ENCODE measurements at regions not wholly inside any gene's neighbourhood (a gene's known extent, or its start where the extent isn't known, plus 50 kb on each side); places are given as distances from the start of the nearest gene placed in this dataset.

DNA sequence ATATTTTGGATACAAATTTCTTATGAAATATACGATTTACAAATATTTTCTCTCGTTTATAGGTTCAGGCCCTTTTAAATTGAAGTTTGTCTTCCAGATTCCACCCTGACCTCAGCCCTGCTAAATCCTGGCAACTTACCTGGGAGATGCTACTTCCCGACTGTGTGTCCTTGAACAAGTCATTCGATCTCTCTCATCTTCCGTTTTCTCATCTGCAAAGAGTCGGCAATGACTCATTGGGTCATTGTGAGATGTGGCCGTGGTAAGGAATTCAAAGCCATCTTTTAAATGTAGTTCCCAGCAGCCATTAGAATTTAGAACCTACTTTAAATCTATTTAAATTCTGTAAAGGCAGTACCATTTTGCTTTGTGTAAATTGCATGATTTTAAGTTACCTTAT, 72.5 kb downstream of the LHX2 start:
- TF ChIP-seq MYBL2 (CRISPR knock-in tag; IDR thresholded peaks at IDR 0.05) (no peak), NR3C1 (CRISPR knock-in tag; conservative IDR thresholded peaks at IDR 0.05; ENCODE audit: low read depth) (no peak)
- TF ChIP-seq, protein P1, sequence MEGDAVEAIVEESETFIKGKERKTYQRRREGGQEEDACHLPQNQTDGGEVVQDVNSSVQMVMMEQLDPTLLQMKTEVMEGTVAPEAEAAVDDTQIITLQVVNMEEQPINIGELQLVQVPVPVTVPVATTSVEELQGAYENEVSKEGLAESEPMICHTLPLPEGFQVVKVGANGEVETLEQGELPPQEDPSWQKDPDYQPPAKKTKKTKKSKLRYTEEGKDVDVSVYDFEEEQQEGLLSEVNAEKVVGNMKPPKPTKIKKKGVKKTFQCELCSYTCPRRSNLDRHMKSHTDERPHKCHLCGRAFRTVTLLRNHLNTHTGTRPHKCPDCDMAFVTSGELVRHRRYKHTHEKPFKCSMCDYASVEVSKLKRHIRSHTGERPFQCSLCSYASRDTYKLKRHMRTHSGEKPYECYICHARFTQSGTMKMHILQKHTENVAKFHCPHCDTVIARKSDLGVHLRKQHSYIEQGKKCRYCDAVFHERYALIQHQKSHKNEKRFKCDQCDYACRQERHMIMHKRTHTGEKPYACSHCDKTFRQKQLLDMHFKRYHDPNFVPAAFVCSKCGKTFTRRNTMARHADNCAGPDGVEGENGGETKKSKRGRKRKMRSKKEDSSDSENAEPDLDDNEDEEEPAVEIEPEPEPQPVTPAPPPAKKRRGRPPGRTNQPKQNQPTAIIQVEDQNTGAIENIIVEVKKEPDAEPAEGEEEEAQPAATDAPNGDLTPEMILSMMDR (IDR thresholded peaks at IDR 0.05), result no peak
- TF ChIP-seq, protein P2, sequence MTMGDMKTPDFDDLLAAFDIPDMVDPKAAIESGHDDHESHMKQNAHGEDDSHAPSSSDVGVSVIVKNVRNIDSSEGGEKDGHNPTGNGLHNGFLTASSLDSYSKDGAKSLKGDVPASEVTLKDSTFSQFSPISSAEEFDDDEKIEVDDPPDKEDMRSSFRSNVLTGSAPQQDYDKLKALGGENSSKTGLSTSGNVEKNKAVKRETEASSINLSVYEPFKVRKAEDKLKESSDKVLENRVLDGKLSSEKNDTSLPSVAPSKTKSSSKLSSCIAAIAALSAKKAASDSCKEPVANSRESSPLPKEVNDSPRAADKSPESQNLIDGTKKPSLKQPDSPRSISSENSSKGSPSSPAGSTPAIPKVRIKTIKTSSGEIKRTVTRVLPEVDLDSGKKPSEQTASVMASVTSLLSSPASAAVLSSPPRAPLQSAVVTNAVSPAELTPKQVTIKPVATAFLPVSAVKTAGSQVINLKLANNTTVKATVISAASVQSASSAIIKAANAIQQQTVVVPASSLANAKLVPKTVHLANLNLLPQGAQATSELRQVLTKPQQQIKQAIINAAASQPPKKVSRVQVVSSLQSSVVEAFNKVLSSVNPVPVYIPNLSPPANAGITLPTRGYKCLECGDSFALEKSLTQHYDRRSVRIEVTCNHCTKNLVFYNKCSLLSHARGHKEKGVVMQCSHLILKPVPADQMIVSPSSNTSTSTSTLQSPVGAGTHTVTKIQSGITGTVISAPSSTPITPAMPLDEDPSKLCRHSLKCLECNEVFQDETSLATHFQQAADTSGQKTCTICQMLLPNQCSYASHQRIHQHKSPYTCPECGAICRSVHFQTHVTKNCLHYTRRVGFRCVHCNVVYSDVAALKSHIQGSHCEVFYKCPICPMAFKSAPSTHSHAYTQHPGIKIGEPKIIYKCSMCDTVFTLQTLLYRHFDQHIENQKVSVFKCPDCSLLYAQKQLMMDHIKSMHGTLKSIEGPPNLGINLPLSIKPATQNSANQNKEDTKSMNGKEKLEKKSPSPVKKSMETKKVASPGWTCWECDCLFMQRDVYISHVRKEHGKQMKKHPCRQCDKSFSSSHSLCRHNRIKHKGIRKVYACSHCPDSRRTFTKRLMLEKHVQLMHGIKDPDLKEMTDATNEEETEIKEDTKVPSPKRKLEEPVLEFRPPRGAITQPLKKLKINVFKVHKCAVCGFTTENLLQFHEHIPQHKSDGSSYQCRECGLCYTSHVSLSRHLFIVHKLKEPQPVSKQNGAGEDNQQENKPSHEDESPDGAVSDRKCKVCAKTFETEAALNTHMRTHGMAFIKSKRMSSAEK (CRISPR knock-in tag; IDR thresholded peaks at IDR 0.05; ENCODE audit: borderline replicate concordance), result no peak
